Inferior parietal cortex (tissue), 1 donor: ENCODE measurements at regions not wholly inside any gene's neighbourhood (a gene's known extent, or its start where the extent isn't known, plus 50 kb on each side); places are given as distances from the start of the nearest gene placed in this dataset.

Experiments
- DNase-seq: peaks from one replicate; pipeline ENCODE4 v3.0.0-alpha.2; 2016; ENCODE audit errors: extremely low spot score

DNA sequence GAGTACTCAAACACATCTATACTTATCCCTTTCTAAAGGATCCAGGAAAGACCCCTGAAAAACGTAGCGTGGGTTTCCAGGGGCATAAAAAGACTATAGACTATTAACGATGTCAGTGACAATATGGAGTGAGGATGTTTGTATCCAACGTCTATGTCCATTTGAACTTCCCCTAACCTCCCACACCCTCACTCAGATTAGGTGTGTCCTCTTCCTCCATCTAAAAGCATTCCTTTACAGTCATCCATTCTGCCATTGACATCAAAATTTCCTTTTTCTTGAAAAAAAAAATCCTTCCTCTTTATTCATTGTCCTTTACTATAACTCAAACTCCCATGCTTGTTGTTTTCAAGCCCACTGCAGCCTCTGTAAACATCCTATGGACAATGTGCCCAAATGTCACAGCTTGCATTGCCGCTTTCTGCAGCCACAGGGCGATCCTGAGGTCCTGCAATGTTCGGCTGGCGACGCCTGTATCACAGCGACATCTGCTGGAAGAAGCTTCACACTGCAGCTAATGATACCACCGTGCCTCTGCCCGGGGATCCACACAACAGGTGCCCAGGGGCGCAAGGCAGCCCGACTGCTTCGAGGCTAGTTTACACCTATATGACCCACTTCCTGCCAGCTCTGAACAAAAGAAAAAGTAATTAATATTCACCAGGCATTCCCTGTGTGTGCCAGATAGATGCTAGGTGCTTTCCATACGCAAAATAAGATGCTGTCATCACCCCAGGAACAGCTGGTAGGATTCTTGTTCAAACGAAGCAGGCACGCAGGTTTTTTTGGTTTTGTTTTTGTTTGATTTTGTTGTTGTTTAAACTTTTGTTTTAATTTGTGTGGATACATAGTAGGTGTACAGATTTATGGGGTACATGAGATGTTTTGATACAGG lies 267.9 kb upstream of the GHITM start:
- peak; percentile 94 for DNase-seq

DNA sequence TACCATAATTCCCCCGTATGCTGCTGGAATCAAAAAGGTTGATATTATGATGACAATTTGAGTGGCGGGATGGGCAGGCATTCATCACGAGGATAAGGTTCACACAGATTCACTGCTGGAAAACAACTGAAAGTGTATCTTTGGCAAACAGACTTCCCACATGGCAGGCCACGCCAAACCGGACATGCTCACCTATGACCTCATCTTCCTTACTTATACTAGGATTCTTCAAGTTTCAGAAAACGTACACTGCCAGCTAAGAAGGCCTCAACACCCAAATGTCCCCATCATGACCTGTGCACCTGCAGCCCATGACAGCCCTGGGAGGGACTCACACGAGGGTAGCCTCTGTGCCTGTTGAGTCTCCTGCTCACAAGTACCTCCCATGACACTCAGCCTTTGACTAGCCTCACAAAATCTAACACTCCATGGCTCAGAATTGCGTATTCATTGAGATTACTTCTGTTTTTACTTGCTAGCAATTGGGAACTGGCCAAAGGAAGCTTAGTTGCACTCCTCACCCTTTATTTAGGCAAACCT lies 259.0 kb upstream of the GHITM start:
- DNase-seq = no peak

DNA sequence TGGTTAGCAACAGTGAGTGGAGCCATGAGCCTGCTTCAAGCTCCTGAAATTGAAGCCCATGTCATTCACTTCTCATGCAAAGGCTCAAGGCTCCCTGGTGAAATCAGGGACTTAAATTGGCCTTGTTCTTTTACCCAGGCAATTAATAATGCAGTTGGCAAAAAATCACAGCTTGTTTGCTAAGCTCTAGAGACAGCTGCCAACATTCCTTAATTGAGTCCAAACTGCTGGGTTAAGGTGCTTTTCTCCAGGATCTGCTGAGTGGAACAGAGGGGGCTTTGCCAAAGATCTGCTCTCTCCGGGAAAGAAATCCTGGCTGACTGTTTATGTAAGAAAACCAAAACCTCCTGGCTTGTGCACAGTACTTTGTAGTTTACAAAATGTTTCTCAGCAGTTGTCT lies 257.6 kb upstream of the GHITM start:
- peak; percentile 60 for DNase-seq

DNA sequence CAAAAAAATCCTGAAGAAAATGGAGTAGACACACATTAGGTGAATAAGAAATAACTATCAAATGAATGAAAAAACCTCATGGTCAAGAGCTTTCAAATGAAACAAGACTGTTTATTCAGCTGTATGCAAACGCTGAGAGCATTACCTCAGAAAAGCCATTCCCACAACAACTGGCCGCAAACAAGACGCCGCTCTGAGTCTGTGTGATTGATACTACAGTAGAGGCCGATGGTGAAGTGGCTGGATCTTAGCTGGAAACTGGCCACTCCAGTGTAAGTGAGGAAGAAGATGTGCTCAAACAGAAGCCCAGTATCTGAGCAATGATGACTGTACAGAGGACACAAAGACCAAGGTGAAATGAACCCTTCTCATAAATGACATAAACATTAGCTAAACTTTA lies 252.4 kb upstream of the GHITM start:
- no peak for DNase-seq

DNA sequence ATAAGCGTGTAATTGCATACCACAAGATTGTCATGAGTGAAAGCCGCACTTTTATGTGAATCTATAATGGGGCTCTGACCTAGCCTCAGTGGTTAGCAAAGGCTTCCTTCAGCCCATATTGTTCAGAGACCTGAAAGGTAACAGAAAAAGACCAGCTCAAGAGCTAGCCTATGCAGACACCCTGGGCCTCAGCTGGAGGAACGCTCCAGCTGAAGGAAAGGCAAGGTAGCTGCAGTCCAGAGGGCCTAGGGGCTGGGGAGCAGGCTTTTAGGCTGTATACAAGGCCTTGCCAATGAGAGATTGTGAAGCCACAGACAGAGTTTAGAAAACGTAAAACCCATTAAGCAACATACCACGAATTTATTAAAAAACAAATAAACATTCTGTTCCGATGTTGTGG lies 246.6 kb upstream of the GHITM start:
- DNase-seq = no peak

DNA sequence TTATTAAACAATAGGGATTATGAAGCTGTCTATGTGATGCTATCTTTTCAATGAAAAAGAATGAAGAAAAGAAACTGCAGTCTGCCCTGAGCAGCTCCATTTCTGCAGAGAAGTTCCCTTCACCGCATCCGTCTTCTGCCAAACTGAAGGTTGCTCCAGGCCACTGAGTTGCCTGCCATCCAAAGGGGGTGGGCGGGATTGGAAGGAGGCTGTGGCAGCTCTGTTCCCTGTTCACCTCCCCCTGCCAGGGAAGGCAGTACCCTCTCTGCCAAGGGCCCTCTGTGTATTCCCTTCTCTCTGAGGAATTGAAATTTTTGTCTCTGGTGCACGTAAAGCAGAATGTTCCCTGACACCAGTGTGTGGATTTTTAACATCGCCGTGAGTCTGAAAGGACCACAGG lies 243.1 kb upstream of the GHITM start:
- no peak for DNase-seq

DNA sequence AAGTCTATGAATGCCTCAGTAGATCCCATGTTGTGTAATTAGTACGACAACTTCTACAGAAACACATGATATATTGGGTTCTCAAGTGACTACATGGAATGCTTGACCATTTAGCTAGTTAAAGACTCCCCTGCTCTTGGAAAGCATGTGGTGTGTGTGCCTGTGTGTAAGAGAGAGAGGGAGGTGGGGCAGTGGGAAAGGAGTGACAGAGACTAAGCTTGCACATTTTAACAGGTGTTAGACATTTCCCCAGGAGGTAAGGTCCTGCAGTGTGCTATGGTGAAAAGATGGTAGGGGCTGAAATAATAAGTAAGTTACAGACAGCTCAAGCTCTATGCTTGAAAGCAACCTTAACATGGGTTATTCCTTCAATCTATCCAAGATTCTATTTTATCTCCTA lies 241.7 kb upstream of the GHITM start:
- no peak for DNase-seq

DNA sequence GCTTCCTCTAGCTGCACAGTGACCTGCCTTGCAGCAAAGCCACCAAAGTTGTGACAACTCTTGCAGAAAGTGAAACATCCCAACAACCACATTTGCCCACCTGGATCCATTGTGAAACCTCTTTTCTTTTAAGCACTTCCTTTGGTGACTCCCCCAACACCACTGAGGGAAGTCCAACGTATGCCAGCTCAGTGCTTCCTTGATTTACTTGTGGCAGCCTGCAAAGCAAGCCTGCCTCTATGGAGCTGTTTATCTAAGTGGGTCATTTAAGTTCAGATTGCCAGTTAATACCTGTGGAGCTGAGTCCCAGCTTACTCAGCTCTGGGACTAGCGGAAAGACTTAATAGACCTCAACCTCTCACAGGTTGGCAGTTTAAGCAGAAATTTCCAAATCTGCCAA lies 230.8 kb upstream of the GHITM start:
- no peak for DNase-seq

DNA sequence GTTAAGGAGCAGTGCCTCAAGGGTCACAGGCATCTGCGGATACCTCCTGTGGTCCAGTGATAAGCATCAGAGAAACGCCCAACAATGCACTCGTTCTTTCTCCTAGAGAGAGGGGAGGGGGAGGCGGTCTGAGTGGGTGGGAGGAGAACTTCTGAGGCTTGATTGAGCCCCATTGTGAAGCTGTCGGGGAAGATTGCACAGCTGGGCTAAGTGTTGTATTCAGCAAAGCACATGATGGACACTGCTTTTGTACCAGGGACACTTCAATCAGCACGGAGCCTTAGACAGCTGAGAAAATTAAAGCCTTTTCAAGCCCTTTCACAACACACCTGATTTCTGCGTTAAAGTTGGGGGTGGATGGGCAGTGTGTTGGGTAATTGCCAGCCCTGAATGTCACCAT lies 230.3 kb upstream of the GHITM start:
- no peak for DNase-seq

DNA sequence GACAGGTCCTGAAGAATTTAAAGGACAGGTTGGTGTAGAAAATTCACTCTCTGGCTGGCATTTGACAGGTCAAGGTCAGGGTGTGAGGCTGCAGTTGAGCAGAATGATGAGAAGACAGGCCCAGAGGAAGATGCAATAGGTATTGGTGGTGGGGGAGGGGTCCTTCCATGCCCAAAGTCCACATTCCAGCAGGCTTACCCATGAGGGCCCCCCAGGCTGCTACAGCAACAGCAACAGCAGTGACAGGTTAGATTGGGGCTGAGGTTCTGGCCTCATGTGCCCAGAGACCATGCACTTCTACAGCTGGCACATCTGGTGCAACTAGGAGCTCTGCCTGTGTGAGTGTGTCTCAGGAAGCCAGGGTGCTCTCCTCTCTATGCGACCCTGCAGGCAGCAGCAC lies 223.5 kb upstream of the GHITM start:
- no peak for DNase-seq

DNA sequence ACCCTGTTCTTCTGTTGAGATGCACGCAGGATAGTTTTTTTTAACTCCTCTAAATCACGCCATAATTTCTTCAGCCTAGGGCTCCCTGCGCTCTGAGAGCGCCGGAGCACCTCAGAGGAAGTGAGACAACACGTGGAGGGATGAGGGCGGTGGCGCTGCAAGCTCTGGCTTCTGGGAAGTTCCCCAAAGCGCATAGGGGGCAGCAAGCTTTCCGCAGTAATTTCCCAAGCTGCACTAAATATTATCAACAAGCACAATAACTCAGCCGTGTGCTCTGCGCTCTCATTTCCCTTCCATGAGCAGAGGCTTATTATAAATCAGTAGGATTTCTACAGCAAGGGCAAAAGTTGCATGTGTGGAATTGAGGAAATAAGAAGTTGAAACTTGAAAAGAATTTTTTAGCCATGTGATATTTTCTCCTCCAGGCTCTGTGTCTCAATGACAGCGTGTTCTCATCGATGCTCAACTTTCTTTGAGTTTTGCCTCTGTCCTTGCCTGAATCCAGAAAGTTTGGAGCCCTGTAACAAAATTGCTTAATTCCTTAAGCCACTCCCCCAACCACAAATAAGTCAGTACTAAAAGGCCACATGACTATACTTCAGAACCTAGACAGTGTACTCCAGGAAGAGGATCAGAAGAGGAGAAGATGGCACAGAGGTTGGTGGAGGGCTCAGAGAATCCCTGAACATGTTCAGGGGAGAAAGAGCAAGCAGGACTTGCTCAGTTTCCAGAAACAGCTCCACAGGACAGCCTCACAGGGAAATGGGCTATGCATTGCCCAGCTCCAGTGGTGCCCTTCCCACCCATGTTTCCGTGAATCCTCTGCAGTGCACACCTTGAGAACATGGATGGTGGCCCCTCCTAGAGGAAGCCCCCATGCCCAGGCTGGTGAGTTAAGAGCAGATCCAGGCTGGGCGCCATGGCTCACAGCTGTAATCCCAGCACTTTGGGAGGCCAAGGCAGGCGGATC lies 221.5 kb upstream of the GHITM start:
- no peak for DNase-seq

DNA sequence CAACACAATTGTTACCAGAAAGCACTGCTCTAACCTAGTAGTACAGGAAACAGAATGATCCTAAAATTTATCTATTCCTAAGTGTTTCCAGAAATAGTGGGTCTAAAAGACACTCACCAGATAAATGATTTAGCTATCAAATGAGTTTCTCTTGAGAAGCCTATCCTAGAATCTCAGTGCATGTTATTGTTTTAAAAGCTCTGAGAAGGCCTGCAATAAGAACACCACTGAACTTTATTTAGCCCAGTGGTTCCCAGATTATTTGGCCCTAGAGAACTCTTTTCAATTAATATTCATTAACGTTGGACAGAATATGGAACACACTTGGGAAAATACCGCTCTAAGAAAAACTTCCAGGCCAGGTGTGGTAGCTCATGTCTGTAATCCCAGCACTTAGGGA lies 220.1 kb upstream of the GHITM start:
- no peak for DNase-seq

DNA sequence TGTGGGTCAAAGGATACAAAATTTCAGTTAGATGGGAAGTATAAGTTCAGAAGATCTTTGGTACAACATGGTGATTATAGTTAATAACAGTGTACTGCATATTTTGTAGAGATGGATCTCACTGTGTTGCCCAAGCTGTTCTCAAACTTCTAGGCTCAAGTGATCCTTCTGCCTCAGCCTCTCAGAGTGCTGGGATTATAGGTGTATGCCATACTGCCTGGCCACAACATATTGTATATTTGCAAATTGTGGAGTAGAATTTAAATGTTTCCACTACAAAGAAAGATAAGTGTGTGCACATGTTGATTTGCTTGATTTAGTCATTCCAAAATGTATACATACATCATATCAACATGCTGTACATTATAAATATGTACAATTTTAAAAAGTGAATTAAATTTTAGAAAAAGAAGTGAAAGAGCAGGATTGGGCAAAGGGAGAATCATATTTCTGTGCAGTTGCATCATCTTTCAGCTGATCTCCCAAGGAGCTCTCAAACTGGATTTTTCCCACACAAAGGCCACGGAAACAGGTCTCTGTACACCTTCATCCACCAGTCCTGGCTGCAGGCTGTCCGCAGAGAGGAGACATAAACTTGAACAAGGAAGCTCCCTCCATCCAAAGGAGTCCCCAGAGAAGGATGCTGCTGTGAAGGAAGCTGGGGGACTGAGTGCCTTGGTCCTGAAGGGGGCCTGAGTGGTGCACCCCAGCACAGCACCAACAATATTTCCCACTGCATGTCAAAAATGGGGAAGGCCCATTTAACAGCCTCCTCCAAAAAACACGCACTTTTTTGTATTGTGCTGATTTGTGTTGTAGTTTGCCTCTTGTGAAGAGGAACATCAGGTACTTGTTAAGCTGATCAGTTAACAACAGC lies 217.1 kb upstream of the GHITM start:
- DNase-seq = no peak

DNA sequence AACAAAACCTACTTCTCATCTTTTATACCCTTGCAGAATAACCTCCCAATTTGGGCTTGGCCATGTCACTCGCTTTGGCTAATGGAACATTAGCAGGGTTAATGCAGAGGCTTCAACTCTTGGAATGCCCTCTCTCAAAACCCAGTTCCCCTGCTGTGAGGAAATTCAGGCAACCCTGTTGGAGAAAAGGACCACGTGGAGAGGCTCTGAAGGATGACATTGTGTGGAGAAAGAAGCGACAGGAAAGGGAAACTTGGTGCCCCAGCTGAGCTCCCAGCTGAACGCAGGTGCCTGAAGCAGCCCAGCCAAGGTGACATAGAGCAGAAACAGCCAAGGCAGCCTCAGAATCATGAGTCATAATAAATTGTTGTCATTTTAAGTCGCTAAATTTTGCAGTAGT lies 214.2 kb upstream of the GHITM start:
- no peak for DNase-seq

DNA sequence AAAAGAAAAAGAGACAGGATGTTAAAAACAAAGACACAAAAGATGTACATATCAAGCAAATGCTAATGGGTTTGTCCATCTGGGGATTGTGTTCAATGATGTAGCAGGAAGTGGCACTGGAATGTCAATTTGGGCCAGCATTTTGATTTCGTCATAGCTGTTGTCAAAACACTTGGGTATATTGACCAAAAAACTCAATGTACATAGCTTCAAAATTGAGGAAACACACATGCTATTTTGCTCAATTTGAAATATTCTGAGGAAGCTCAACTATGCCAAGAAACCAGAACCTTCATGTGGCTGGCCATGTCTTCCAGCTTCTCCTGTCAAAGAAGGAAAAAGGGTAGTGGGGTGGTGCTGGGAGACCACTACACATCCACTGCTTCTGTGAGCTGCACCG lies 212.7 kb upstream of the GHITM start:
- no peak for DNase-seq

DNA sequence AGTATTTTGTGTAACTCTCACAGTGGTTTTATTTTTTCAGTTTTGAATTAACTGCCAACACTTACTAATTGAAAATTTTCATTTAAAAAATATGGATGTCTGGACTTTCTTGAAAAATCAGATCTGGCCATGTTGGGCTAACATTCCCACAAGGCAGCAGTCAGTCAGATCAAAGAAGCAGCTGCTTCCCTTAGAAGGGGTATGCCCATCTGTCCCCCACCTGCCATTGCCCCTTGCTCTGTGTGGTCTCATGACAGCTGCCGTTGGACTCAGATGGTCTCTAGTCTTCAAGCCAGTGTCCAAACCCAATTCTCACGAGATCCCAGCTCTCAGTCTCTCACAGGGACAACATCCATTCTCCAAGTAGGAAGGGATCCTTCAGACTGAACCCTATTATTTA lies 212.1 kb upstream of the GHITM start:
- no peak for DNase-seq

DNA sequence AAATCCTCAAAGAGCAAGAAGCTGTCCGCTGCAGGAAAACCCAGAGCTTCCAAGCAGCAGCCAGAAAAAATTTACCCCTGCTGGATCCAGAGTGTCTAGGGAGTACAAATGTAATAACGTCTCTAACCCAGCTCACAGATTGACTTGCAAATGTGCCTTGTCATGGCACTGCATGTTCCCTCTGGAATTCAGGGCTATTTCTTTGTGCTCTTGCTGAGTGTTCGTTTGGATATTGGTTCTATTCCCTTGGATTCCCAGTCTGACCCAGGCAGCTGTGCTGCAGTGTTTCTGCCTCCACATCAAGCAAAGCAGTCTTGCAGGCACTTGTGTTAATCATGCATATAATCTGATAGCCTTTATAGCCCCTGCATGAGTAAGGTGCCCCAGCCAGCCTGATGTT lies 209.9 kb upstream of the GHITM start:
- no peak for DNase-seq

DNA sequence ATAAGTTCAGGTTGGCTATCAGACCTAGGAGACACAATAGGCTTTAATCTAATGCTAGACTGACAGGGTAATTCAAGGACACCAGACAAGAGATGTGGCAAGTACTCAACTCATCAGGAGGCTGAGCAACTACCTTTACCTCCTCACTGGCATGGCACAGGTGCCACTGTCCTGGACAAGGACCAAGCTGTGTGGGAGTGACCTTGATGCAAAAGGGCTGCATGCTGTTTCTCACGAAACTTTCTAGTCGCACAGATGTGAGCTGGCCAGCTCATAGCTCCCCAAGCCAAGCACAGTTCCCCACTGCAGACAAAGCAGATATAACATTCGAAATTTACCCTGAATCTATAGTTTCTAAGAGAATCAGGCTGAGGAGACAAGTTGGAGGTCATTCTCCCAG lies 207.6 kb upstream of the GHITM start:
- DNase-seq = no peak

DNA sequence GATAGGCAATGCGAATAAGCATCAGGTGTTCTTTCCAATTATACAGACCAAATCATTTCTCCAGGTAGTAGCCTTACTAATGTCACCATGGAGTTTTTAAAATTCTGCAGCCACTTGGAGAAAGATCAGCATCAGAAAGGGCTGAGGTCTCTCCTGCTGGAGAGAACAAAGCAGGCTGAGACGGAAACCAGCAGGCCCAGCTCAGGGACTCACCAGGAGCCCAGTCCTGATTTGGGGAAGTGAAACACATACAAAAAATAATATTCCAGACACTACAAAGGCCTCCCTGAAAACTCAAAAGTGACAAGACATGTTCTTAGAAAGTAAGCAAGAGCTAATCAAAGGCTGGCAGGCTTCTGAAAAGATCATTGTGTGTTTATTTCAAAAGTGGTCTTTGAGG lies 207.1 kb upstream of the GHITM start:
- no peak for DNase-seq

DNA sequence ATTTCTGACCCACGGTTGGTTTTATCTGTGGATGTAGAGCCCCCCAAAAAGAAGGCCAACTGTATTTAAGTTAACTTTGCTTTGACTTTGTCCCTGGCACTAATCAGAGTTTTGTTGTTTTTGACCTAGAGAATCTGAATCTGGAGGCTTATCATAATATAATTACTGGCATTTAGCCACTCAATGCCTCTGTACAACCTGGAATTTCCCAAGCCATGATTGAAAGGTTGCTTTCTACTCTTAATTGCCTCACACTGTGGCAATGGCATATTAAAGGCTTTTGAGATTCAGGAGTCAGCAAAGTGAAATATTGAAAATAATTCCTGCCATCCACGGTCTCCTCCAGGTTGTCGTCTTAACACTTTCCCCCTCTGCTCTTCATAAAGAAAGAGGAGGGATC lies 205.2 kb upstream of the GHITM start:
- DNase-seq = no peak

DNA sequence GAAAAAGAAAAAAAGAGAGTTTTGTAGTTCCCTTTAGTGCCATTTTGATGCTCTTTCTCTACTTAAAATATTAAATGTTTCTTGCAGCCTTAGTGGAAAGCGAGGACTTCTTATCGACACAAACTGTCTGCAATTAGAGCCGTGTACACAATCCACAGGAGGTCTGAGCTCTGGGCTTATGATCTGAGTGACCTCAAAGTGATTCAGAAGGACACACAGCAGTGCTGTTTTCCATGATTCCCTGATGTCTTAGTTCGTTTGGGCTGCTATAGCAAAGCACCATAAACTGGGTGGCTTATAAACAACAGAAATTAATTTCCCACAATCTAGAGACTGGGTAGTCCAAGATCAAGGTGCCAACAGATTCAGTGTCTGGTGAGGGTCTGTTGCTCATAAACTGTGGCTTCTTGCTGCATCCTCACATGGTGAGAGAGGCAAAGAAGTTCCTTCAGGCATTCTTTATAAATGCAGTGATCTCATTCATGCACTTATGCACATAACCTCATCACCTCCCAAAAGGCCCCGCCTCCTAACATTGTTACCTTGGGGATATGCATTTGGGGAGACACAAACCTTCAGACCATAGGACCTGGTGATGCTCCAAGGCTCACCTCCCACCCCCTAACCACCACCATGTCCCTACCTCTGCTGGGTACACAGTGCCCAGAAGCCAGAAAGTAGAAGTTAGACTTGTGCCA lies 204.5 kb upstream of the GHITM start:
- no peak for DNase-seq
